OCI-M1 (cell line): ENCODE measurements at regions not wholly inside any gene's neighbourhood (a gene's known extent, or its start where the extent isn't known, plus 50 kb on each side); places are given as distances from the start of the nearest gene placed in this dataset.

ENCODE experiments used
- DNase-seq: peaks from one replicate; lab custom pipeline; 2025; lab: John Stamatoyannopoulos, UW

- DNase-seq: no peak
Observed at GRCh38 chr15:56868170-56868569, 50.3 kb upstream of the TCF12 start.

DNA sequence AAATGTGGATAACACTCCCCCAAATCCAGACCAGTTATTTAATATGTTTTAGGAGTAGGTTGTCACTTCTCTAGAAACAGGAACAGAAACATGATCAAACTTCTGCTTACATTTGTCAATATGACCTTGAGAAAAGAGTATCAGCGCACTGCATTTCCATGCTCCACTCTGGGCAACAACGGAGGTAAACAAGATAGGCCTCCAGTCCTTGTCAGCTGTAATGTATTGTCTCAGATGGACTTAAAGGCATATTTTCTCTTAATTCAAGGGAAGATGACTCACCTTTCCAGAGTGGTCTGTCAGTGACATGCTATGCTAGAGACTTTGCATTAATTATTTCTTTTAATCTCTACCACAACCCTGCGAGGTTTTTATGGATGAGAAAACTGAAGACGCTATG, 51.6 kb upstream of the TCF12 start:
- DNase-seq: peak; percentile 9

DNA sequence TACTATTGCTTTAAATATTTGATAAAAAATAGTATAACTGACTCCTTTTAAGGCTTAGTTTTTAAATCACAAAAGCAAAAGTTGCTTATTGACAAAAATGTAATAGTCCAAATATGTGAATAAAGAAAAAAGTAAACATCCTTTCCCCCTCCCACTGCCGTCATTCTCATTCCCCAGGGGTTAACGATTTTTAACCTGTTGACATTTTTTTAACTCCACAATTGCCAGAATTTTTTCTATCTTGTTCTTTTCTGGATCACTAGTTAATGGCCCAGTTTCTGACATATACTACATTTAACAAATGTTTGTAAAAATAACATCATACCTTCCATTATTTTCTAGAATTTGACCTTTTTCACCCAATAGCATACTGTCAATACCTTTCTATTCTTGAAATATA, 60.6 kb upstream of the TCF12 start:
- DNase-seq: no peak

DNA sequence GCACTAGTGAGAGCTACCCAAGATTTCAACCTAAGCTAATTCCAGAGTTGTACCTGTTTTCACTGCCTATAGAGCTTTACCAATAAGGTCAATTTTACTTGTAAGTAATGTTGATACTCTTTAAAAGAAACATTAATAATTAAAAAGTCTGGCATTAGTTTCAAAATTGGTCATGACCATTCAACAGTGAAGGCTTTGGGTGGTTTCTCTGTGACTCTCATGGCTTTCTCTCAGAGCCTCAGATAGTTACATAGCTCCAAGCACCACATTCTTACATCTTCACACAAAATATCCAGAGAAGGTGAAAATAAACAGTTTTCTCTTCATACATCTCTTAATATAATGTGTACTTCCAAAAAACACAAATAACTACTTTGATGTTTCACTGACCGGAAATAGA, 61.5 kb upstream of the TCF12 start:
- no peak for DNase-seq

- DNase-seq: no peak
Observed at GRCh38 chr15:56844892-56845291, 73.6 kb upstream of the TCF12 start.

GRCh38 chr15:56844471-56844870, 74.0 kb upstream of the TCF12 start:
- DNase-seq: no peak

GRCh38 chr15:56839641-56840040, 78.8 kb upstream of the TCF12 start:
- no peak for DNase-seq

DNA sequence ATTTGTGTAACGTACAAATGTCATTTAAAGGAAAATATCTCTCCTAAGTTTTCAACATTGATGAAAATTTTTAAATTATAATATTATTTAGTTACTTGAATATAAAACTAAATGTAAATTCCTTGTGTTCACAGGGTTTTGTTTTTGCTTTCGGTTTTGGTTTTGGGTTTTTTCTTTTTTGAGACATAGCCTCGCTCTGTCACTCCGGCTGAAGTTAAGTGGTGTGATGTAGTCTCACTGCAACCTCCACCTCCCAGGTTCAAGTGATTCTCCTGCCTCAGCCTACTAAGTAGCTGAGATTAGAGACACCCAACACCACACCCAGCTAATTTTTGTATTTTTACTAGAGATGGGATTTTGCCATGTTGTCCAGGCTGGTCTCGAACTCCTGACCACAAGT, 79.3 kb upstream of the TCF12 start:
- peak; percentile 57 for DNase-seq

- DNase-seq: no peak
Observed at GRCh38 chr15:56838085-56838484, 80.4 kb upstream of the TCF12 start.

DNA sequence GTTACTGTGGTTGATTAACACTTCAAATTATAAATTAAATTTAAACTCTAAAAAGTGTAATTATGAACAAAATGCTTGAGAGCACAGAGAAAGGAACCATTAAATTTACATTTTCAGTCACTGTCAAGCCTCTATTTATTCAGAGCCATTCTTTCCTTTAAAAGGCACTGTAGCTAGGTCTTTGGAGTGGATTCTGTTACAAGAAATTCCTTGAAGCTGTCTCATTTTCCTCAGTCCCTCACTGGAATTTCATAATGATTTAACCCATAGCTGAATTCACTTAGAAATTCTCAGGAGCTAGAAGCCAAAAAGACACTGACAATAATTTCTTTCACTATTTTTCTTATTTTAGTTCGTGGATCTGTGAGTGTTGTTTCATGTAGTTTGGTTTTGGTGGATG, 81.2 kb upstream of the TCF12 start:
- DNase-seq: no peak

- peak; percentile 9 for DNase-seq
Observed at GRCh38 chr15:56835718-56836171, 82.7 kb upstream of the TCF12 start.

- no peak for DNase-seq
Observed at GRCh38 chr15:56832125-56832524, 86.3 kb upstream of the TCF12 start.

DNA sequence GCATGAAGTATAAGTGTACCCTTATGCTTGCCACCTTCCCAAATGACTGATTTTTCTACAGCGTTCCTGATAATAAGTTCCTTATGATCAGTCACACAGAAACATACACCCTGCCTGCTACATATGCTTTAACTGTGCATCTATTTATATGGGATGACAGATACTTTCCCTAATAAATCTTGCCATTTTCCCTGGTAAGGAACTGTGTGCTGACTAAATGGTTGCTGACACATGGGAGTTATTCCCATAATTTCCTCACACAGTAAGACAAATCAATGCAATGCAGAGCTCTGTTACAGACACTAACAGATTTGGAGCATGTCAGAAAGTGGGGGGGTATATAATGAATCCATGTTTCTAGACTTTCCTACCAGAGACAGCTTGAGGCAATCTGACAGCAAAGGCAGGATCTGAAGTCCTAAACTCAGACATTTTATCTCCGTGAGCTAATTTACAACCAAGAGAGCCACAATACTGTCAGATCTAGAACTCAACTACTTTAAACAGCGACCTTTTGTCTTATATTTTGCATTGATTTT, 86.9 kb upstream of the TCF12 start:
- no peak for DNase-seq

- DNase-seq: no peak
Observed at GRCh38 chr15:56824175-56824574, 90.9 kb upstream of the ZNF280D start.

GRCh38 chr15:56821721-56822425, 88.6 kb upstream of the ZNF280D start:
- peak; percentile 75 for DNase-seq

DNA sequence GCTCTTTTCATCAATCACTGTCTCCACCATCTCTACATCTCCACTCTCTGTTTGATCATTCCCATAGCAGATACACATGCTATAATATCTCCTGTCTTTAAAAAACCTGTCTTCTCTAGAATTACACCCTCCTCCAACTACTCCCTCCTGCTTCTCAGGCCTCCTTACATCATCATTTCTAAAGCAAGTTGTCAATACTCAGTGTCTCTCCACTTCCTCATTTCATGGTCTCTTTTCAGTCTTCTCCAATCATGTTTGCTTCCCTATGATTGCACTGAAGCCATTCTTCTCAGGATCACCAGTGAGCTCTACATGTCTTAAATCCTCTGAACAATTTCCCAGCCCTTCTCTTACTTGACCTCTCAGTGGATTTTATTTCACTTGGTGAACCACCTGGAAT, 87.0 kb upstream of the ZNF280D start:
- peak; percentile 76 for DNase-seq

DNA sequence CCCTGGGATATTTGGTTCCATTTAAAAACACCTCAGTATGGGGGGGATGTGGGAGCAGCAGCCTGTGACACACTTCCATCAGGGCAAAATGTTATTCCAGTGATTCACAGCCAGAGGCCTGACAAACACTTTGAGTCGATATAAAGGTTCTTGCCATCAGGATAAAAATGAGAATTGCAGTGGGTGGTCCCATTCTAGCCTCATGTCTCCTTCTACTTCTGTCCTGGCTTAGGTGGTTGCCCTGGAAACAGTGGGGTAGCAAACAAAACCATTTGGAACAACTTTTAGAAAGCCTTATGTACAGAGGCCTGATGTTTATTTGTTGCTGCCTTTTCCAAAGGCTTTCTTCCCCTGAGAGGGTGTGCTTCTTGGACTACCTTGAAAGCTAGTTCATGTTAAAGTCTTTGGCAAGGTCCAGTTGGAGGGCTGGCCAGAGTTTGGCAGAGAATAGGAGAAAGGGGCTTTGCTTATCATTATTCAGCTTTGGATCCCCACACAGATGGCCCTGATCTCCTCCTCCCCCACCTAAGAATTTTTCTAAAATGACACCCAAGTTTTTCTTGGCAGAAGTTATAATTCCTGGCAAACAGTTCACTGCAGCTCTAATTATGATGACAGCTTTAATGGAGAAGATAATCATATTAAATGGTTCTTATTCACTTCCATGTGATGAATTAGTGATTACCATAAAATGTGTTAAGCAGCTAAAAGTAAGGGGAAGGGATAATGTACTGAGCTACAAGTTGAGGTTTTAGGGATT, 84.2 kb upstream of the ZNF280D start:
- DNase-seq: no peak

- DNase-seq: no peak
Observed at GRCh38 chr15:56816781-56817180, 83.5 kb upstream of the ZNF280D start.

GRCh38 chr15:56815247-56815646, 81.9 kb upstream of the ZNF280D start:
- no peak for DNase-seq

DNA sequence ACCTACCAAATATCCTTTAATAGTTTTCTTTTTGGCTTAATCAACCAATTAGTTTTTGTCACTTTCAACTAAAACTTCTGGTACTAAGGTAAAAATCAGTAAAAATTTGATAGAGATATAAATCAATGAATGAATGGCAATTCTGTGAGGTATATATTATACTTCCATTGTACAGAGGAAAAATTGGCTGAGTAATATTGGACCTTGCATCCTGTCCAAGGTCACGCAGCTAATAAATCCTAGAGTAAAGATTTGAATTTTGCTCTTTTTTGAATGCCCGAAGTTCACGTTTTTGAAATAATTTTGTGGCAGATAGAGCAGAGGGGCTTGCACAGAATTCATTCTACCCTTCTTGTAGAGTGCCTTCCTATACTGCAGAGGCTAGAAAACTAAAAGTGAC, 81.1 kb upstream of the ZNF280D start:
- no peak for DNase-seq

DNA sequence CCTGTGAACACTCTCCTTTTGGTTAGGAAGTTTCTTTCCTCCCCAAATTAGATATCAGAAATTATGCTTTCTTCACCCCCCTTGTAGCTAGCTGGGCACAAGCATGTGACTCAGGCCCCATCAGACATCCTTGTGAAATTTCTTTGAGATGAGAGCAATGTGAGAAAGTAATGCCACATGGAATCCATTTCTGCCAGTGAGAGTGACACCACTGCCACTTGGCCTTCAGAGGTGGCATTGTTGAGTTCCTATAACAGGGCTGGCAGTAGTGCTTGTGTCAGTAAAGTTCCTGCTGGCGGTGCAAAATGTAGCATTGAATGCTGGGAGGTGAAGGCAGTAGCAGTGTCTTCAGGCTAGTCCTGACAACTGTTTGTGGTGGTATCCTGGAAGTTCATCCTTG, 80.7 kb upstream of the ZNF280D start:
- no peak for DNase-seq

- no peak for DNase-seq
Observed at GRCh38 chr15:56812961-56813360, 79.7 kb upstream of the ZNF280D start.

- DNase-seq: no peak
Observed at GRCh38 chr15:56812221-56812620, 78.9 kb upstream of the ZNF280D start.
